Activated CD4-positive, alpha-beta memory T cell treated with anti-CD3 and anti-CD28 coated beads, Interleukin-2, amount 10 ng/mL, durations not matched to agents 7 days and 5 days (primary cell): ENCODE measurements at regions not wholly inside any gene's neighbourhood (a gene's known extent, or its start where the extent isn't known, plus 50 kb on each side); places are given as distances from the start of the nearest gene placed in this dataset.
"Not testable (repeated sequence)": the region's sequence is repeated elsewhere in the genome, so short reads cannot be mapped to it uniquely, and the experiment has no call there.

ENCODE experiments used
- CTCF ChIA-PET: fragments of 350-600 bp; sonication (Branson Sonifier 250); formaldehyde crosslinking; loops from one replicate; lab custom pipeline; 2021; ENCODE audit warnings: antibody characterized with exemption, inconsistent platforms; lab: Charles Lee
- POLR2A ChIA-PET: fragments of 350-600 bp; sonication (Branson Sonifier 250); formaldehyde crosslinking; loops from one replicate; lab custom pipeline; 2021; ENCODE audit warnings: antibody characterized with exemption; lab: Charles Lee
- DNase-seq: peaks from one replicate; pipeline ENCODE4 v3.0.0-alpha.2; 2020
- H3K27ac Mint-ChIP-seq: one replicate; pipeline ENCODE4 v1.8.0; 2021; ENCODE audit warnings: mild to moderate bottlenecking, mixed read lengths
- H3K27me3 Mint-ChIP-seq: one replicate; pipeline ENCODE4 v1.8.0; 2021; ENCODE audit warnings: mixed read lengths
- H3K36me3 Mint-ChIP-seq: one replicate; pipeline ENCODE4 v1.8.0; 2021; ENCODE audit warnings: low read depth, mixed read lengths
- H3K4me1 Mint-ChIP-seq: one replicate; pipeline ENCODE4 v1.8.0; 2021; ENCODE audit warnings: mixed read lengths
- H3K4me3 Mint-ChIP-seq: one replicate; pipeline ENCODE4 v1.8.0; 2021; ENCODE audit warnings: mild to moderate bottlenecking, mixed read lengths
- H3K9me3 Mint-ChIP-seq: one replicate; pipeline ENCODE4 v1.8.0; 2021; ENCODE audit warnings: mixed read lengths

GRCh38 chr2:21790311-21790710 is 666.5 kb downstream of the TDRD15 start:
- H3K27me3 Mint-ChIP-seq, H3K9me3 Mint-ChIP-seq, POLR2A ChIA-PET, H3K4me1 Mint-ChIP-seq, H3K4me3 Mint-ChIP-seq, CTCF ChIA-PET, H3K36me3 Mint-ChIP-seq, H3K27ac Mint-ChIP-seq, DNase-seq: not testable (repeated sequence)

- DNase-seq = no peak
- ChIA-PET CTCF (no interaction called here), POLR2A (no interaction called here)
- no peak overlapping the region for H3K27ac Mint-ChIP-seq
- no peaks in the 10 kb centered on the region for H3K27me3 Mint-ChIP-seq
- peaks cover 3% of the 10 kb centered on the region for H3K9me3 Mint-ChIP-seq
- no peaks in the 10 kb centered on the region for H3K4me1 Mint-ChIP-seq
- no peaks in the 10 kb centered on the region for H3K36me3 Mint-ChIP-seq
- H3K4me3 Mint-ChIP-seq = no peak overlapping the region
Measured at GRCh38 chr2:21792571-21792970, 668.8 kb downstream of the TDRD15 start.

DNA sequence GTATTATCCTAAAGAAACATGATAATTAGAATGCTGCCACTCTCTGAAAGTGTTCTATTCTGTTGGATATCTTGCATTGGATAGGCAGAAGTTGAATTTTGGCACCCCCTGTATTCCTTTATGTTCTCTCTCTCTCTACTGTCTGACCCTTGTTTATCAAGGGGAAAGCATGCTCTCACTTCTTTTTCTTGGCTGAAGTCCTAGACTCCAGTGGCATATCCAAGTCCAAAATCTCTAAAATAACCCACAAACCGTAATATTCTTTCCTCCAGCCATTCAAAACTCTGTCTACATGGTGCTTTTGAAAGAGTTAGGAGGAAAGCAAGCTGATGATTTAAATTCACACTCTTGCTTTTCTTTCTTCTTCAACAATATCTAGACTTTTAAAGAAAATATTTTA is 669.7 kb downstream of the TDRD15 start:
- no peaks in the 10 kb centered on the region for H3K27me3 Mint-ChIP-seq
- ChIA-PET CTCF (no interaction called here), POLR2A (no interaction called here)
- no peaks in the 10 kb centered on the region for H3K36me3 Mint-ChIP-seq
- H3K27ac Mint-ChIP-seq = no peak overlapping the region
- no peak overlapping the region for H3K4me3 Mint-ChIP-seq
- DNase-seq = no peak
- H3K9me3 Mint-ChIP-seq = peaks cover 5% of the 10 kb centered on the region
- no peaks in the 10 kb centered on the region for H3K4me1 Mint-ChIP-seq

DNA sequence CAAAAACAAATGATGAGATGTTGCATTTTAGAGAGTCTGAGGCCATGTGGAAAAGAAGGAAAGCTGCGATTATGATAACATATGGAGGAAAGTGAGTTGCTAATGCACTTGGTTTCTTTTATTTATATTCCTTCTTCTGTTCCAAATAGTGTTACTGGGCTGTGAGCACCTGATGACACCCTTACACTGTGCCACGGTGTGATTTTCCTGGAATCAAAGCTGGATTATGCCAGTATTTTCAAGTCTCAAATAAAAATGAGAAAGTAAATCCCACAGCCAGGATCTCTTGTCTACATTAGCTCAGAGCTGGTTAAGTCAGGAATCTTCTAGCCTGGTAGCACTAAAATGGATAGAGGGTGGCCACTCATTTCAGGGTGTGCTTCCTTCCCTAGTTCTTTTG is 670.8 kb downstream of the TDRD15 start:
- Mint-ChIP-seq H3K27ac (no peak overlapping the region), H3K4me1 (no peaks in the 10 kb centered on the region), H3K27me3 (no peaks in the 10 kb centered on the region), H3K4me3 (no peak overlapping the region), H3K9me3 (peaks cover 5% of the 10 kb centered on the region), H3K36me3 (no peaks in the 10 kb centered on the region)
- POLR2A ChIA-PET = no interaction called here
- DNase-seq = no peak
- CTCF ChIA-PET = no interaction called here

- Mint-ChIP-seq H3K9me3 (peaks cover 8% of the 10 kb centered on the region), H3K4me3 (no peak overlapping the region), H3K4me1 (no peaks in the 10 kb centered on the region), H3K36me3 (no peaks in the 10 kb centered on the region), H3K27me3 (no peaks in the 10 kb centered on the region), H3K27ac (no peak overlapping the region)
- POLR2A ChIA-PET = no interaction called here
- CTCF ChIA-PET = no interaction called here
- no peak for DNase-seq
Measured at GRCh38 chr2:21800356-21800755, 676.6 kb downstream of the TDRD15 start.

- Mint-ChIP-seq H3K4me1 (no peaks in the 10 kb centered on the region), H3K9me3 (peaks cover 5% of the 10 kb centered on the region), H3K4me3 (no peak overlapping the region), H3K27me3 (no peaks in the 10 kb centered on the region), H3K27ac (no peak overlapping the region), H3K36me3 (no peaks in the 10 kb centered on the region)
- ChIA-PET POLR2A (no interaction called here), CTCF (no interaction called here)
- DNase-seq = no peak
Measured at GRCh38 chr2:21803550-21803949, 679.8 kb downstream of the TDRD15 start.

DNA sequence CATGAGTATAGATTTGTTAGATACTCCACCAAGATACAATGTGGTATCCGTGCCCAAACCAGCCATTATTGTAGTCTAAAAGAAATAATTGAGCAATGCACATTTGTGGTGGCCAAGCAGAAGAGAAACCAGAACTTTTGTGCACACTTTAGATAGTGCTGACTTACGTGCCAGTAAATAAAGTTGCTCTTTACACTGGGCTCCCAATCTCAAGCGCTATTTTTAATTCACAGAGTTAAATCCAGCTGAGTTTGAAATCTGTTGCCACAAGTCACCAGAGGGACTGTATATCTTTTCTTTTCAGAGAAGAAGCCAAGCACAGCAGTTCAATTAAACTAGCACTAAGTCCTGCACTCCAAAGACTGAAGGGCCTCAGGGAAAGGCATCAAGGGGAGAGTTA is 680.4 kb downstream of the TDRD15 start:
- Mint-ChIP-seq H3K27me3 (no peaks in the 10 kb centered on the region), H3K4me1 (no peaks in the 10 kb centered on the region), H3K27ac (no peak overlapping the region), H3K4me3 (no peak overlapping the region), H3K9me3 (peaks cover 5% of the 10 kb centered on the region), H3K36me3 (no peaks in the 10 kb centered on the region)
- ChIA-PET CTCF (no interaction called here), POLR2A (no interaction called here)
- DNase-seq = no peak

DNA sequence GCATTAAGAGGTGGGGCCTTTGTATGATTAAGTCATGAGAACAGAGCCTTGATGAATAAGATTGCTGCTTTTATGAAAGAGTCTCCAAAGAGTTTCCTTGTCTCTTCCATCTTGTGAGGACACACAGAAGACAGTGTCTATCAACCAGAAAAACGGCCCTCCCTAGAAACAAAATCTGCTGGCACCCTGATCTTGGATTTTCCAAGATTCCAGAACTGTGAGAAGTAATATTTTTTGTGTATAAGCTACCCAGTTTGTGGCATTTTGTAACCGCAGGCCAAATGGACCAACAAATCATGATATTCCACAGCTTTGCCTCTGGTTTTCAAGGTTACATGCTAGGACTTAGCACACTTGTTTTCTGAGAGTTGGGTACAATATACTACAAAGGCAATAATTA is 687.8 kb downstream of the TDRD15 start:
- peaks cover 5% of the 10 kb centered on the region for H3K9me3 Mint-ChIP-seq
- ChIA-PET POLR2A (no interaction called here), CTCF (no interaction called here)
- H3K4me3 Mint-ChIP-seq = no peak overlapping the region
- H3K4me1 Mint-ChIP-seq = no peaks in the 10 kb centered on the region
- H3K36me3 Mint-ChIP-seq = no peaks in the 10 kb centered on the region
- no peak for DNase-seq
- H3K27me3 Mint-ChIP-seq = no peaks in the 10 kb centered on the region
- no peak overlapping the region for H3K27ac Mint-ChIP-seq

- Mint-ChIP-seq H3K27me3 (no peaks in the 10 kb centered on the region), H3K27ac (no peak overlapping the region), H3K4me3 (no peak overlapping the region), H3K36me3 (no peaks in the 10 kb centered on the region), H3K9me3 (peaks cover 9% of the 10 kb centered on the region), H3K4me1 (no peaks in the 10 kb centered on the region)
- POLR2A ChIA-PET = no interaction called here
- CTCF ChIA-PET = no interaction called here
- no peak for DNase-seq
Measured at GRCh38 chr2:21812766-21813165, 689.0 kb downstream of the TDRD15 start.

GRCh38 chr2:21814588-21815149 is 690.9 kb downstream of the TDRD15 start:
- POLR2A ChIA-PET = no interaction called here
- no peak for DNase-seq
- Mint-ChIP-seq H3K27me3 (no peaks in the 10 kb centered on the region), H3K27ac (no peak overlapping the region), H3K4me3 (no peak overlapping the region), H3K9me3 (peaks cover 12% of the 10 kb centered on the region), H3K4me1 (no peaks in the 10 kb centered on the region), H3K36me3 (no peaks in the 10 kb centered on the region)
- CTCF ChIA-PET = no interaction called here

- Mint-ChIP-seq H3K4me3 (no peak overlapping the region), H3K36me3 (no peaks in the 10 kb centered on the region), H3K4me1 (no peaks in the 10 kb centered on the region), H3K27ac (no peak overlapping the region), H3K27me3 (no peaks in the 10 kb centered on the region), H3K9me3 (peaks cover 13% of the 10 kb centered on the region)
- CTCF ChIA-PET = no interaction called here
- POLR2A ChIA-PET = no interaction called here
- DNase-seq = no peak
Measured at GRCh38 chr2:21818212-21818795, 694.5 kb downstream of the TDRD15 start.

- Mint-ChIP-seq H3K36me3 (no peaks in the 10 kb centered on the region), H3K27me3 (no peaks in the 10 kb centered on the region), H3K9me3 (peaks cover 10% of the 10 kb centered on the region), H3K4me1 (no peaks in the 10 kb centered on the region), H3K4me3 (no peak overlapping the region), H3K27ac (no peak overlapping the region)
- ChIA-PET POLR2A (no interaction called here), CTCF (no interaction called here)
- DNase-seq = no peak
Measured at GRCh38 chr2:21819454-21819853, 695.7 kb downstream of the TDRD15 start.

DNA sequence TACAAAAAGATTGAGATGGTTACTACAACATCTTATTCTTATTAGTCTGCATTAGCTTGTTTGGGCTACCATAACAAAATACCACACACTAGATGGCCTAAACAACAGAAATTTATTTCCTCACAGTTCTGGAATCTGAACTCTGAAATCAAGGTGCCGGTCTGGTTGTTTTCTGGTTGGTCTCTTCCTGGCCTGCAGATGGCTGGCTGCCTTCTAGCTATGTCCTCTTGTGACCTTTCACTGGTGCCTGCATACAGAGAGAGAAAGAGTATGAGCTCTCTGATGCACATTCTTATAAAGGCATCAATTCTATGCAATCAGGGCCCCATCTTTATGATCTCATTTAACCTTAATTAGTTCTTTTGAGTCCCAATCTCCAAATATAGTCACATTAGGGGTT is 696.5 kb downstream of the TDRD15 start:
- H3K27ac Mint-ChIP-seq = no peak overlapping the region
- ChIA-PET POLR2A (no interaction called here), CTCF (no interaction called here)
- no peaks in the 10 kb centered on the region for H3K27me3 Mint-ChIP-seq
- no peaks in the 10 kb centered on the region for H3K36me3 Mint-ChIP-seq
- DNase-seq = no peak
- H3K4me1 Mint-ChIP-seq = no peaks in the 10 kb centered on the region
- no peak overlapping the region for H3K4me3 Mint-ChIP-seq
- peaks cover 10% of the 10 kb centered on the region for H3K9me3 Mint-ChIP-seq

DNA sequence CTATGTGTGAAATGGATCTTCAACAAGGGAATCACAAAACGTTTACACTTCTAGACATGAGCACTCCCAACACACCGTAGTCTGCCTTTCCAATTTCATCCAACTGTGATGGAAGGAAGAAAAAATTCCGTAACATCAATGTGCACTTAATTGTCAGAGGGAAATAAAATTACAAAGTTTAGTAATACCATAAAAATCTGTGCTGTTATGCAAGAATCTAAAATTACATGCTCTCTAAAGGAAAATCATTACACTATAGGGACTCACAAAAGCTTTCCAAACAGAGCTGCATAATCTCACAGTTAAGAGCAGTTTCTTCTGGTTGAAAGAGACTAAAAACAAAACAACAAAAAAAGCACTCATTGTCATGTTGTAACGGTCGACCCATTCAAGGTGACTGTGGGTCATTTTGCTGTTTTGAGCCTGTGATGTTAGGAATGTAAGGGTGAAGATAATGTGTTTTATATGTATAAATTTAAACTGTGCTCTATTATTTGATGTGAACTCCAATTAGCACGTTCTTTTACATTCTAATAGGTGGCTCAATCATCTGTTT is 698.0 kb downstream of the TDRD15 start:
- no peaks in the 10 kb centered on the region for H3K36me3 Mint-ChIP-seq
- H3K4me3 Mint-ChIP-seq = no peak overlapping the region
- no peak for DNase-seq
- no peaks in the 10 kb centered on the region for H3K27me3 Mint-ChIP-seq
- H3K4me1 Mint-ChIP-seq = no peaks in the 10 kb centered on the region
- H3K9me3 Mint-ChIP-seq = peaks cover 7% of the 10 kb centered on the region
- ChIA-PET CTCF (no interaction called here), POLR2A (no interaction called here)
- no peak overlapping the region for H3K27ac Mint-ChIP-seq
